CD4-positive, alpha-beta memory T cell (primary cell): ENCODE measurements at regions not wholly inside any gene's neighbourhood (a gene's known extent, or its start where the extent isn't known, plus 50 kb on each side); places are given as distances from the start of the nearest gene placed in this dataset.
"Not testable (repeated sequence)": the region's sequence is repeated elsewhere in the genome, so short reads cannot be mapped to it uniquely, and the experiment has no call there.

Experiments used
- CTCF ChIA-PET: fragments of 350-600 bp; sonication (Branson Sonifier 250); formaldehyde crosslinking; loops from one replicate; lab custom pipeline; 2021; ENCODE audit warnings: inconsistent platforms; ENCODE audit not compliant: partially characterized antibody; lab: Charles Lee
- POLR2A ChIA-PET: fragments of 350-600 bp; sonication (Branson Sonifier 250); formaldehyde crosslinking; loops from one replicate; lab custom pipeline; 2021; ENCODE audit not compliant: partially characterized antibody; lab: Charles Lee
- DNase-seq, 5 donors: peaks; one replicate each; pipeline versions ENCODE4 v3.0.0 to v3.0.0-alpha.2; 2020 to 2022; ENCODE audit warnings: mixed read lengths in 1 of 5
- H3K27ac ChIP-seq: one replicate; pipeline ENCODE4 v1.7.0; 2013; ENCODE audit warnings: low read depth, low read length
- H3K27me3 ChIP-seq: 2 replicates; pipeline ENCODE4 v1.7.0; 2013; ENCODE audit warnings: mild to moderate bottlenecking, low read length, moderate library complexity; ENCODE audit not compliant: insufficient read depth
- H3K36me3 ChIP-seq: 2 replicates; pipeline ENCODE4 v1.7.0; 2013; ENCODE audit warnings: mild to moderate bottlenecking, low read length, moderate library complexity; ENCODE audit not compliant: insufficient read depth
- H3K4me1 ChIP-seq: 2 replicates; pipeline ENCODE4 v1.7.0; 2013; ENCODE audit warnings: mild to moderate bottlenecking, low read length, moderate library complexity; ENCODE audit not compliant: insufficient read depth
- H3K4me3 ChIP-seq, 2 donors: one replicate each; pipeline ENCODE4 v1.7.0; 2013; ENCODE audit warnings: low read length in 2 of 2, mild to moderate bottlenecking in 1 of 2
- H3K9me3 ChIP-seq, 2 donors: one replicate each; pipeline ENCODE4 v1.7.0; 2013; ENCODE audit warnings: low read length in 2 of 2, control low read depth in 1 of 2; ENCODE audit not compliant: control insufficient read depth in 1 of 2
- H3K27ac Mint-ChIP-seq, 7 donors: one replicate each; pipeline ENCODE4 v1.8.0; 2020 to 2021; ENCODE audit warnings: mixed read lengths in 7 of 7, mild to moderate bottlenecking in 6 of 7, inconsistent platforms in 3 of 7, moderate library complexity in 3 of 7
- H3K27me3 Mint-ChIP-seq, 2 donors: one replicate each; pipeline ENCODE4 v1.8.0; 2020 to 2021; ENCODE audit warnings: mixed read lengths in 2 of 2
- H3K36me3 Mint-ChIP-seq, 2 donors: one replicate each; pipeline ENCODE4 v1.8.0; 2020 to 2021; ENCODE audit warnings: mixed read lengths in 2 of 2, inconsistent platforms in 1 of 2, mild to moderate bottlenecking in 1 of 2
- H3K4me1 Mint-ChIP-seq, 4 donors: one replicate each; pipeline ENCODE4 v1.8.0; 2020 to 2021; ENCODE audit warnings: mixed read lengths in 4 of 4, mild to moderate bottlenecking in 1 of 4
- H3K4me3 Mint-ChIP-seq, 8 donors: one replicate each; pipeline ENCODE4 v1.8.0; 2020 to 2021; ENCODE audit warnings: mixed read lengths in 8 of 8, mild to moderate bottlenecking in 7 of 8, moderate library complexity in 6 of 8, inconsistent platforms in 3 of 8
- H3K9me3 Mint-ChIP-seq, 8 donors: one replicate each; pipeline ENCODE4 v1.8.0; 2020 to 2021; ENCODE audit warnings: mixed read lengths in 8 of 8, mild to moderate bottlenecking in 5 of 8, inconsistent platforms in 3 of 8, moderate library complexity in 1 of 8
- intact Hi-C: fragments of 100-400 bp; cut with micrococcal nuclease; formaldehyde crosslinking; loops from one replicate; pipeline ENCODE4 v1.15.1; 2023

- H3K4me1 ChIP-seq: no peaks in the 10 kb centered on the region
- peaks cover 4% of the 10 kb centered on the region for H3K27me3 ChIP-seq
- no peak overlapping the region for H3K27ac ChIP-seq
- H3K9me3 Mint-ChIP-seq: peaks cover 0 to 6% (median 1%) of the 10 kb centered on the region in 8 donors
- H3K27me3 Mint-ChIP-seq: peaks cover 6 to 15% of the 10 kb centered on the region in 2 donors
- no peak overlapping the region for H3K4me3 ChIP-seq
- intact Hi-C loops: no loop called here
- H3K4me3 Mint-ChIP-seq: no peak overlapping the region
- ChIA-PET POLR2A (no interaction called here), CTCF (no interaction called here)
- no peaks in the 10 kb centered on the region for H3K9me3 ChIP-seq
- H3K27ac Mint-ChIP-seq: no peak overlapping the region
- DNase-seq: no peak
- no peaks in the 10 kb centered on the region for H3K36me3 ChIP-seq
- H3K4me1 Mint-ChIP-seq: peaks cover 0 to 4% (median 2%) of the 10 kb centered on the region in 4 donors
- H3K36me3 Mint-ChIP-seq: no peaks in the 10 kb centered on the region
Observed at GRCh38 chr15:38843736-38844590, 279.3 kb upstream of the RASGRP1 start.

- DNase-seq: no peak
- H3K9me3 Mint-ChIP-seq: peaks cover 0 to 5% (median 0%) of the 10 kb centered on the region in 8 donors
- CTCF ChIA-PET: no interaction called here
- intact Hi-C loops: no loop called here
- H3K4me3 Mint-ChIP-seq: no peak overlapping the region
- Histone ChIP-seq H3K36me3 (no peaks in the 10 kb centered on the region), H3K4me1 (no peaks in the 10 kb centered on the region), H3K9me3 (no peaks in the 10 kb centered on the region), H3K27ac (no peak overlapping the region), H3K4me3 (no peak overlapping the region), H3K27me3 (peaks cover 4% of the 10 kb centered on the region)
- peaks cover 0 to 4% (median 2%) of the 10 kb centered on the region in 4 donors for H3K4me1 Mint-ChIP-seq
- POLR2A ChIA-PET: no interaction called here
- H3K27ac Mint-ChIP-seq: no peak overlapping the region
- peaks cover 6 to 14% of the 10 kb centered on the region in 2 donors for H3K27me3 Mint-ChIP-seq
- no peaks in the 10 kb centered on the region for H3K36me3 Mint-ChIP-seq
Observed at GRCh38 chr15:38844736-38845135, 280.1 kb upstream of the RASGRP1 start.

GRCh38 chr15:38846346-38846745 is 281.7 kb upstream of the RASGRP1 start:
- no peaks in the 10 kb centered on the region for H3K9me3 ChIP-seq
- intact Hi-C loops: no loop called here
- H3K27me3 Mint-ChIP-seq: peaks cover 6 to 13% of the 10 kb centered on the region in 2 donors
- no peaks in the 10 kb centered on the region for H3K36me3 Mint-ChIP-seq
- no peak for DNase-seq
- ChIA-PET CTCF (no interaction called here), POLR2A (no interaction called here)
- H3K4me3 ChIP-seq: no peak overlapping the region
- peaks cover 0 to 3% (median 0%) of the 10 kb centered on the region in 8 donors for H3K9me3 Mint-ChIP-seq
- H3K27ac Mint-ChIP-seq: no peak overlapping the region
- H3K4me1 ChIP-seq: no peaks in the 10 kb centered on the region
- no peak overlapping the region for H3K4me3 Mint-ChIP-seq
- no peaks in the 10 kb centered on the region for H3K4me1 Mint-ChIP-seq
- H3K27ac ChIP-seq: no peak overlapping the region
- peaks cover 4% of the 10 kb centered on the region for H3K27me3 ChIP-seq
- no peaks in the 10 kb centered on the region for H3K36me3 ChIP-seq

GRCh38 chr15:38847666-38848065 is 283.1 kb upstream of the RASGRP1 start:
- ChIA-PET POLR2A (no interaction called here), CTCF (no interaction called here)
- no peaks in the 10 kb centered on the region for H3K36me3 Mint-ChIP-seq
- Histone ChIP-seq H3K36me3 (no peaks in the 10 kb centered on the region), H3K9me3 (no peaks in the 10 kb centered on the region), H3K27me3 (peaks cover 4% of the 10 kb centered on the region), H3K4me1 (no peaks in the 10 kb centered on the region), H3K27ac (no peak overlapping the region), H3K4me3 (no peak overlapping the region)
- H3K27ac Mint-ChIP-seq: no peak overlapping the region
- intact Hi-C loops: no loop called here
- H3K9me3 Mint-ChIP-seq: no peaks in the 10 kb centered on the region
- no peak for DNase-seq
- H3K4me1 Mint-ChIP-seq: no peaks in the 10 kb centered on the region
- no peak overlapping the region for H3K4me3 Mint-ChIP-seq
- peaks cover 6 to 8% of the 10 kb centered on the region in 2 donors for H3K27me3 Mint-ChIP-seq

GRCh38 chr15:38849046-38849445 is 284.4 kb upstream of the RASGRP1 start:
- ChIA-PET POLR2A (no interaction called here), CTCF (no interaction called here)
- H3K27me3 ChIP-seq: no peaks in the 10 kb centered on the region
- no peaks in the 10 kb centered on the region for H3K36me3 Mint-ChIP-seq
- peaks cover 0 to 4% of the 10 kb centered on the region in 2 donors for H3K27me3 Mint-ChIP-seq
- no peak overlapping the region for H3K27ac Mint-ChIP-seq
- no peak overlapping the region for H3K4me3 ChIP-seq
- no peaks in the 10 kb centered on the region for H3K4me1 ChIP-seq
- H3K9me3 ChIP-seq: no peaks in the 10 kb centered on the region
- H3K36me3 ChIP-seq: no peaks in the 10 kb centered on the region
- no peak for DNase-seq
- H3K4me1 Mint-ChIP-seq: no peaks in the 10 kb centered on the region
- no peak overlapping the region for H3K4me3 Mint-ChIP-seq
- intact Hi-C loops: no loop called here
- no peak overlapping the region for H3K27ac ChIP-seq
- no peaks in the 10 kb centered on the region for H3K9me3 Mint-ChIP-seq

- H3K36me3 Mint-ChIP-seq, DNase-seq, H3K27ac ChIP-seq, H3K27me3 ChIP-seq, H3K27ac Mint-ChIP-seq, H3K27me3 Mint-ChIP-seq, H3K9me3 Mint-ChIP-seq, CTCF ChIA-PET, H3K36me3 ChIP-seq, H3K4me1 ChIP-seq, H3K4me1 Mint-ChIP-seq, H3K4me3 Mint-ChIP-seq, H3K9me3 ChIP-seq, intact Hi-C loops, H3K4me3 ChIP-seq, POLR2A ChIA-PET: not testable (repeated sequence)
Observed at GRCh38 chr15:38852188-38852587, 287.6 kb upstream of the RASGRP1 start.

- Histone ChIP-seq H3K27ac (no peak overlapping the region), H3K9me3 (no peaks in the 10 kb centered on the region), H3K4me1 (no peaks in the 10 kb centered on the region), H3K4me3 (no peak overlapping the region), H3K27me3 (peaks cover 5% of the 10 kb centered on the region), H3K36me3 (no peaks in the 10 kb centered on the region)
- CTCF ChIA-PET: interaction anchor here (0.8 to 3.4 kb wide), 6 partner anchors 10 to 413 kb away, joined by 3 to 11 read pairs (median 4); no protein-coding TSS in a partner anchor
- DNase-seq: peak in 4 of 5 donors; percentile 16 to 26 (median 18)
- H3K4me3 Mint-ChIP-seq: no peak overlapping the region
- POLR2A ChIA-PET: no interaction called here
- intact Hi-C loops: loop anchor here (1.0 kb wide), 1 partner anchor 413 kb away; no protein-coding TSS in a partner anchor
- no peak overlapping the region for H3K27ac Mint-ChIP-seq
- H3K4me1 Mint-ChIP-seq: no peaks in the 10 kb centered on the region
- no peaks in the 10 kb centered on the region for H3K36me3 Mint-ChIP-seq
- H3K27me3 Mint-ChIP-seq: peaks cover 6 to 10% of the 10 kb centered on the region in 2 donors
- no peaks in the 10 kb centered on the region for H3K9me3 Mint-ChIP-seq
Observed at GRCh38 chr15:38853608-38854007, 289.0 kb upstream of the RASGRP1 start.
